OCI-LY7 (cell line): ENCODE measurements at regions not wholly inside any gene's neighbourhood (a gene's known extent, or its start where the extent isn't known, plus 50 kb on each side); places are given as distances from the start of the nearest gene placed in this dataset.

Experiments
- BruUV-seq: library from RNA; stranded (reverse); fragments of 400-500 nt; replicated peaks from 2 replicates; lab custom pipeline; 2021; lab: Mats Ljungman, UMichigan
- CTCF ChIA-PET: fragments of 300-600 bp; sonication (Branson Sonifier 250); formaldehyde crosslinking; loops from one replicate; lab custom pipeline; 2022; ENCODE audit warnings: antibody characterized with exemption; ENCODE audit not compliant: unreplicated experiment; lab: Charles Lee
- POLR2A ChIA-PET: fragments of 300-600 bp; sonication (Branson Sonifier 250); formaldehyde crosslinking; loops from one replicate; lab custom pipeline; 2022; ENCODE audit warnings: antibody characterized with exemption; lab: Charles Lee
- DNase-seq: peaks from one replicate; pipeline ENCODE4 v3.0.0-alpha.2; 2015; ENCODE audit warnings: low spot score
- H2AFZ ChIP-seq: fragments of 200-600 bp; sonication (generic), shearing (Covaris generic); 2 replicates; pipeline ENCODE4 v1.6.1; 2014; ENCODE audit warnings: mild to moderate bottlenecking, antibody characterized with exemption, low read length, moderate library complexity
- H3K27ac ChIP-seq: fragments of 200-600 bp; sonication (generic); 2 replicates; pipeline ENCODE4 v1.5.1; 2014; ENCODE audit warnings: mixed run types, low read depth, mild to moderate bottlenecking, moderate library complexity, low read length, inconsistent platforms; ENCODE audit not compliant: poor library complexity, severe bottlenecking
- H3K36me3 ChIP-seq: fragments of 200-600 bp; sonication (generic); 2 replicates; pipeline ENCODE4 v1.6.1; 2014; ENCODE audit warnings: mild to moderate bottlenecking, antibody characterized with exemption, low read length, moderate library complexity, mixed read lengths; ENCODE audit not compliant: insufficient read depth
- H3K4me1 ChIP-seq: fragments of 200-600 bp; sonication (generic); 2 replicates; pipeline ENCODE4 v1.5.1; 2014; ENCODE audit warnings: mild to moderate bottlenecking, low read length; ENCODE audit not compliant: insufficient read depth, poor library complexity, severe bottlenecking
- H3K4me2 ChIP-seq: fragments of 200-600 bp; sonication (generic); 2 replicates; pipeline ENCODE4 v1.6.1; 2014; ENCODE audit warnings: mild to moderate bottlenecking, low read length
- H3K4me3 ChIP-seq: fragments of 200-600 bp; sonication (generic); 2 replicates; pipeline ENCODE4 v1.5.1; 2014; ENCODE audit warnings: mild to moderate bottlenecking, low read depth, low read length; ENCODE audit not compliant: poor library complexity, severe bottlenecking
- H3K79me2 ChIP-seq: fragments of 200-600 bp; sonication (generic); 2 replicates; pipeline ENCODE4 v1.6.1; 2016; ENCODE audit warnings: low read depth, mild to moderate bottlenecking, low read length, moderate library complexity, mixed read lengths; ENCODE audit not compliant: insufficient read depth
- H3K9me2 ChIP-seq: fragments of 200-600 bp; sonication (generic); 2 replicates; pipeline ENCODE4 v1.6.1; 2016; ENCODE audit warnings: mild to moderate bottlenecking, low read length, mixed read lengths; ENCODE audit not compliant: insufficient read depth
- H3K9me3 ChIP-seq: fragments of 200-600 bp; sonication (generic); 2 replicates; pipeline ENCODE4 v1.6.1; 2014; ENCODE audit warnings: mild to moderate bottlenecking, mixed run types, low read length, mixed read lengths
- H4K20me1 ChIP-seq: fragments of 200-600 bp; sonication (generic); 2 replicates; pipeline ENCODE4 v1.6.1; 2014; ENCODE audit warnings: mild to moderate bottlenecking, antibody characterized with exemption, low read length, moderate library complexity, mixed read lengths; ENCODE audit not compliant: insufficient read depth
- EZH2phosphoT487 ChIP-seq: fragments of 200-600 bp; sonication (generic); IDR thresholded peaks from 2 replicates; pipeline ENCODE4 v1.6.1; 2018; ENCODE audit warnings: low read depth, borderline replicate concordance, mild to moderate bottlenecking, mixed run types, antibody characterized with exemption, low read length, moderate library complexity, mixed read lengths
- intact Hi-C: fragments of 100-400 bp; cut with micrococcal nuclease; formaldehyde crosslinking; loops from one replicate; pipeline ENCODE4 v1.10.0; 2022; ENCODE audit not compliant: unreplicated experiment
- TF ChIP-seq, protein P1 (sequence below): fragments of 200-600 bp; sonication (generic); conservative IDR thresholded peaks from 2 replicates; pipeline ENCODE4 v1.5.1; 2014; ENCODE audit warnings: mild to moderate bottlenecking, antibody characterized with exemption, low read length, moderate library complexity, mixed read lengths

DNA sequence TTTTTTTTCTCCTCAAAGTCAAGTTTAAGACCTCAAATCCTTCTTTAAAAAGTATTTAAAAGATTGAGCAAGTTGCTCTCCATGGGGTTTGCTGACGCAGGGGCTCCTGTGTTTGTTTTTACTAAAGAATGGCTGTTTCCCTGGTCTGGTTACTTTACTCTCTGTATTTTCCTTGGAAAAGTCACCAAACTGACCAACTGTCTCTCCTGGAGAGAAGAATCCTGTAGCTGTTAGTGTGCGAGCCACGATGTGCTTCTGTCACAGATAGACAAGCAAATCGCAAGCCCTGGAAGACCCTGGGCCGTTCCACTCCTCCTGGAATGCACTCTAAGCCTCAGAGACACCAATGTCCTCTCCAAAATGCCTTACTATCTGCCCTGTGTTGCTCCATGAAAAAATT, 212.1 kb downstream of the CHIC2 start:
- ChIA-PET POLR2A (interaction anchor here (0.8 kb wide), 1 partner anchor 222 kb away, joined by 4 read pairs; no protein-coding TSS in a partner anchor), CTCF (no interaction called here)
- Histone ChIP-seq H3K9me2 (no peaks in the 10 kb centered on the region), H3K79me2 (no peaks in the 10 kb centered on the region), H3K36me3 (no peaks in the 10 kb centered on the region), H2AFZ (no peak overlapping the region), H3K9me3 (no peaks in the 10 kb centered on the region), H3K27ac (no peak overlapping the region), H3K4me1 (peaks cover 22% of the 10 kb centered on the region), H3K4me2 (no peak overlapping the region), H3K4me3 (no peak overlapping the region), H4K20me1 (no peaks in the 10 kb centered on the region)
- no TSS peak for BruUV-seq
- no peak for TF ChIP-seq EZH2phosphoT487
- TF ChIP-seq, protein P1, sequence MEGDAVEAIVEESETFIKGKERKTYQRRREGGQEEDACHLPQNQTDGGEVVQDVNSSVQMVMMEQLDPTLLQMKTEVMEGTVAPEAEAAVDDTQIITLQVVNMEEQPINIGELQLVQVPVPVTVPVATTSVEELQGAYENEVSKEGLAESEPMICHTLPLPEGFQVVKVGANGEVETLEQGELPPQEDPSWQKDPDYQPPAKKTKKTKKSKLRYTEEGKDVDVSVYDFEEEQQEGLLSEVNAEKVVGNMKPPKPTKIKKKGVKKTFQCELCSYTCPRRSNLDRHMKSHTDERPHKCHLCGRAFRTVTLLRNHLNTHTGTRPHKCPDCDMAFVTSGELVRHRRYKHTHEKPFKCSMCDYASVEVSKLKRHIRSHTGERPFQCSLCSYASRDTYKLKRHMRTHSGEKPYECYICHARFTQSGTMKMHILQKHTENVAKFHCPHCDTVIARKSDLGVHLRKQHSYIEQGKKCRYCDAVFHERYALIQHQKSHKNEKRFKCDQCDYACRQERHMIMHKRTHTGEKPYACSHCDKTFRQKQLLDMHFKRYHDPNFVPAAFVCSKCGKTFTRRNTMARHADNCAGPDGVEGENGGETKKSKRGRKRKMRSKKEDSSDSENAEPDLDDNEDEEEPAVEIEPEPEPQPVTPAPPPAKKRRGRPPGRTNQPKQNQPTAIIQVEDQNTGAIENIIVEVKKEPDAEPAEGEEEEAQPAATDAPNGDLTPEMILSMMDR, result no peak
- intact Hi-C loops, result no loop called here
- DNase-seq, result no peak

DNA sequence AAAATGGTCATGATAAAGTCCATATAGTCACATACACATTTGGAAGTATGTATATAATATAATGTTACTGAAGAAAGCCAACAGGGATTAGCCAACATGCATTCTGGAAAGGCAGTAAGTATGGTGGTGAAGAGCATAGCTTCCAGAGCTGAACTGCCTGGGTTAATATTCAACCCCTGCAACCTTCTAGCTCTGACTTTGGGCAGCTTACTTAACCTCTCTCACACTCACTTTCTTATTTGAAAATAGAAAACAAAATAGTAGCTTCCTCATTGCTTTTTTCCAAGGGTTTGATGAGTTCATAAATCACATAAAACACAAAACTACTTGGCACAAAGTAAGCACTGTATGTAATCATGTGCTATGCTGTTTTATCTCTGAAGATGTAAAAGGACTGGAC, 216.4 kb downstream of the CHIC2 start:
- ChIA-PET CTCF (no interaction called here), POLR2A (interaction anchor here (0.7 kb wide), 1 partner anchor 116 kb away, joined by 3 read pairs; no protein-coding TSS in a partner anchor)
- no peaks in the 10 kb centered on the region for H4K20me1 ChIP-seq
- no peak overlapping the region for H3K27ac ChIP-seq
- no peaks in the 10 kb centered on the region for H3K79me2 ChIP-seq
- no peaks in the 10 kb centered on the region for H3K36me3 ChIP-seq
- no peak for DNase-seq
- no TSS peak for BruUV-seq
- H3K4me2 ChIP-seq, result no peak overlapping the region
- no peaks in the 10 kb centered on the region for H3K9me2 ChIP-seq
- intact Hi-C loops, result no loop called here
- H3K4me3 ChIP-seq, result no peak overlapping the region
- TF ChIP-seq, protein P1, result no peak
- TF ChIP-seq EZH2phosphoT487, result no peak
- H3K9me3 ChIP-seq, result no peaks in the 10 kb centered on the region
- no peaks in the 10 kb centered on the region for H3K4me1 ChIP-seq
- no peak overlapping the region for H2AFZ ChIP-seq

DNA sequence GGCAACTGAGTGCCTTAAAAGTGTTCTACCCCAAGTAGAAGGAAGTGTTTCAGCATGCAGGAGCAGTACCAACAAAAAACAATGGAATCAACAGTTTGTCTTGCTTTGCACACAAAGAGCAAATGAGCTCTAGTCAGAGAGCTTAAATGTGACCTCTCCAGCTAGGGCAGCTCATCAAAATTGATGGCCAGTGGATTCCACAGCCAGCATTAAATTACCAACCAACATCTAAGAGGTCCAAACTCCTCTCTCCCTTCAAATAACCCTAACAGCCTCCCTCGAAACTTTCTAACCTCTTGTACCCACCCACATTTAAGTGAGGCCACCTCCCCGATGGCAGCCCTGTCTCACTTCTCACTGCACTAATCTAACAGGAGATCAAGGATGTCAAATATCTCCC, 219.9 kb downstream of the CHIC2 start:
- Histone ChIP-seq H3K4me3 (no peak overlapping the region), H3K27ac (no peak overlapping the region), H3K9me3 (no peaks in the 10 kb centered on the region), H3K79me2 (no peaks in the 10 kb centered on the region), H3K4me2 (no peak overlapping the region), H3K4me1 (no peaks in the 10 kb centered on the region), H3K9me2 (no peaks in the 10 kb centered on the region), H4K20me1 (no peaks in the 10 kb centered on the region), H3K36me3 (no peaks in the 10 kb centered on the region), H2AFZ (no peak overlapping the region)
- intact Hi-C loops, result no loop called here
- ChIA-PET POLR2A (no interaction called here), CTCF (no interaction called here)
- no TSS peak for BruUV-seq
- TF ChIP-seq EZH2phosphoT487, result no peak
- TF ChIP-seq, protein P1, result no peak
- no peak for DNase-seq
